ENCODE measurements at regions not wholly inside any gene's neighbourhood (a gene's known extent, or its start where the extent isn't known, plus 50 kb on each side); places are given as distances from the start of the nearest gene placed in this dataset.

DNA sequence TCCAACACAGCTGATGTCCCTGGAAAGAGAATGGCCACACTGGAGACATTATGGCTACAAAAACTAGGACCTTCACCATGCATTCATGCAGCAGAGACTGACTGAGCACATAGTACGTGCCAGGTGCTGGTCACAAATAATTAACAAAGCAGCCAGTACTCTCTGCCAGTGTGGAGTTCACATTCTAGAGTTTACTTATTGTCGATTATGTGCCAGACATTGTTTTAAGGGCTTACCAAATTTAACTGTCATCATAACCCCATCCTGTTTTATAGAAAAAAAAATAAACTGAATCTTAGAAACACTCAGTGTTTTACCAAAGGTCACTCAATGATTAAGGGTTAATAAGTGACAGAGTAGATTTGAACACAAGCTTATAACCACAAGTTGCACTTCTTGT, 143.3 kb downstream of the RRAGC start:
- DNase-seq: no peak

- DNase-seq: no peak
Measured at GRCh38 chr1:38715415-38715814, 144.2 kb downstream of the RRAGC start.

- no peak for DNase-seq
Measured at GRCh38 chr1:38712046-38712445, 147.5 kb downstream of the RRAGC start.

DNA sequence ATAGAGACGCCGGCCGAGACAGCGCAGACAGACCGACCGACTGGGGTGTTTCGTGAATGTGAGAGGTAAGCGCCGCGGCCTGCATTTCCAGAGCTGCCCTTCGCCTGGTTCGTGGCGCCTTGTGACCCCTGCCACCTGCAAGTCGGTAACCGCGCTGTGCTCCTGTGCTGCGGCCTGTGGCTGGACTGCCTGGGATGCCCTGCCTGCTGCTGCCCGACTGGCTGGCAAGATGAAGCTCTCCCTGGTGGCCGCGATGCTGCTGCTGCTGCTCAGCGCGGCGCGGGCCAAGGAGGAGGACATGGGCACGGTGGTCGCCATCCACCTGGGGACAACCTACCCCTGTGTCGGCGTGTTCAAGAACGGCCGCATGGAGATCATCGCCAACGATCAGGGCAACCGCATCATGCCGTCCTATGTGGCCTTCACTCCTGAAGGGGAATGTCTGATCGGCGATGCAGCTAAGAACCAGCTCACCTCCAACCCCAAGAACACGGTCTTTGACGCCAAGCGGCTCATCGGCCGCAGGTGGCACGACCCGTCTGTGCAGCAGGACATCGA, 150.8 kb downstream of the RRAGC start:
- no peak for DNase-seq

DNA sequence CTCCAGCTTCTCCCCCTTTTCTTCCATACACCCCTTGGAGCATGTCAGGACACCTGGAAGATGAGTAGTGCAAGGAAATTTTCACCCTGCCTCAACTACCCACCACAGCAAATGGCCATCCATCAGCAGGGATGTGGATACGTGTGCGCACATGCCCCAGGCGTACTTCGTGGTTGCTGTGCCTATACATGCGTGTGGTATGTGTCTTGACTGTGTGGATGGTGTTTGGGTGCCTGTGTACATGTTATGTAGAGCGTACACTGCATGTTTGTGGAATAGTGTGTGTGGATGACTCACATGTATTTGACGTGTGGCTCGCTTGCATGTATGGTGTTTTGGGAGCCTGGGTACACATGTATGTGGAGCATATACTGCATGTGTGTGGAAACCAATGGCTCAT, 158.5 kb downstream of the RRAGC start:
- DNase-seq: no peak

- DNase-seq: no peak
Measured at GRCh38 chr1:38700077-38700470, 159.5 kb downstream of the RRAGC start.

DNA sequence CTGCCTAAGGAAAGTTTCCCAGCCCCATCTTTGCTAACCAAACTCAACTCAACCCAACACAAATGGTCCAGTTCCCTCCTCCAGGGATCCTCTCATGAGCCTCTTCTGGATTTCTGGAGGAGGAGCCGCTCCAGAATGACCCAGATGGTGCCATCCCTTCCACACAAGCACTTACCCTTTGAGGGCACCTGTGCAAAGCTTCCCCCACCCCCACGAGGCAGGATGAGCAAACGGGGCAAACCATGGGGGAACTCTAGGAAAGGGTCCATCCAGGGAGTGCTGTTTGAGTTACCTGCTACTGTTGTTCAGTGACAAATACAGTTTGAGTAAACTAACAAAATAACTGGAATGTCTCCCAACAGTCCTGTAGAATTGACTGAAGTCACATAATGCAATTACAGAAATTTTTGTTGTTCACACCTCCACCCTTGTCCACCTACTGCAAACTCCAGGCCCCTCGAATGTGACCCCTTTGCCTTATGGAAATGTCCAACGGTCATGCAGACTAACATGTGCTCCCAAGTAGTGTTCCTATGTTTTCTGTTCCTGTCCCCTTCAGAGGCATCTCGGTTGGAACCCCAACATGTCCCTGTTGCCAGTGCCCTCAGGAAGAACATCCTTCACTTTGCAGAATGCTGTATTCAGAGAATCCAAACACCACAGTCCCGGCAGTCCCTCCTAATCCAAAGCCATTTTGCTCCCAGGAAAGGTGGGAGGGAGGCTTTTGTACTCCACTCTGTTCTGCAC, 160.1 kb downstream of the RRAGC start:
- no peak for DNase-seq

GRCh38 chr1:38697387-38697786, 162.2 kb downstream of the RRAGC start:
- DNase-seq: no peak

DNA sequence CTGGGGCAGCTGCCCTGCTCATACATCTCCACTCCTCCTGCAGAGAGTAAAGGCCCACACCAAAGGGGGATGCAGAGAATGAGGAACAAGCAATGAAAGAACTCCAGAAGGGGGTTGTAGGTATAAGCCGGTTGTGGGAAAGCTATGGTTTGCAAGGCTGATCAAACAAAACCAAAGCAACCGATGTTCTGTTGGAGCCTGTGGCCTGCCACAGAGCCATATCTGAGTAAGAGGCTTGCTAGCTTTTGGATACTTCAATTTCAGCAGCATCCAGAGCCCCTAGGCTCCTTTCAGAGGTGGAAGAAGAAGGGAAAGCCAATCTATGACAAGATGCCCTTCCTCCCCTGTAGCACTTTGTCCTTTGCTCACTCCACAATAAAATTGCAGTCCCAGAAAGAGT, 163.2 kb downstream of the RRAGC start:
- no peak for DNase-seq

DNA sequence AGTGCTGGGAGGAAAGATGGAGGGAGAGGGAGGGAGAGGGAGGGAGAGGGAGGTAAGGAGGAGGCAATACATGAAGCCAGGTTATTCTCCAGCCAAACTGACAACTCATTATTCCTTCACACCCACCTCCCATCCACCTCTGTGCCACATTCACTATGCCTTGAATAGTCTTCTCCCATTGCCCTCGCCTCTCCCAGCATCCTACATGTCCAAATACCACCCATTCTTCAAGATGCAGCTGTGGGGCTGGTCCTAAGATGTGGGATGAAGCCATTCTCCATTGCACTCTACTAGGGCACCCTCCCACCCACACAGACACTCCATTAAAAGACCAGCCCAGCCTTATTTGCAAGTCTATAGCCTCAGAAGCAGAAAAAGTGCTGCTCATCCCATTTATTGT, 165.8 kb downstream of the RRAGC start:
- no peak for DNase-seq

DNA sequence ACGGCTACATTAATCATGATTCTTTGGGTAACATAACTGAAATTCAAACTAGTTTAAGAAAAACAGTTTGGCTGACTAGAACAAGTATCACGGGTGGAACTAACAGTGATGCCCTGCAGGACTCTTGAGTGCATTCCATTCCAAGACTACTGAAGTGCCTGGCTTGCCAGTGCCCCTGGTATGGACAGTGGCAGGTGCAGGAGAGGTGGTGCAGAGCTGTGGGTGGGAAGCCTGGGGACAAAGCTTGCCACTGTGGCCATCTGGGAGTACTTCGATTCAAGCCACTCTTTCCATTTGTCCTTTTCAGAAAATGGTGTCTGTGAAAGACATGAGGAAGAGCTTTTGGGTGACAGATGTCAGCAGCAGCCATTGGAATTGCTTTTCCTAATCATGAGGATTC, 166.5 kb downstream of the RRAGC start:
- DNase-seq: no peak

- no peak for DNase-seq
Measured at GRCh38 chr1:38690790-38691449, 168.7 kb downstream of the RRAGC start.

GRCh38 chr1:38686927-38687255, 172.7 kb downstream of the RRAGC start:
- DNase-seq: no peak

GRCh38 chr1:38686167-38686926, 173.2 kb downstream of the RRAGC start:
- DNase-seq: no peak

DNA sequence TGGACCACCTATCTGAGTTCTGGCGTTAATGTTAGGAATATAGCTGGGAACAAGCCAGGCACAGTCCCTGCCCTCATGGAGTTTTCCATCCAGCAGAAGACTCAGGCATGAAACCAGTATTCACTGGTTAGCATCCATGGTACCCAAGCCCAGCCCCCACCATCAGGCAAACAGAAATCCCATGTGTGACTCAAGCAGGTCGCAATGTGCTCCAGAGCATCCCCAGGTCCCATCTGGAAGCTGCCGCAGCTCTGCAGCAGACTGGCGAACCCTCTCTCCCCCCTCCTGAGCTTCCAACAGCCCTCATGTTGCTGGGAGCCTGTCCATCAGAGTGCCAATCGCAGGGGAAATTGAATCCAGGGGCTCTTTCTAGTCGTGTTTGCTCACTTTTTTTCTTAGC, 174.2 kb downstream of the RRAGC start:
- no peak for DNase-seq

- DNase-seq: no peak
Measured at GRCh38 chr1:38680801-38681510, 178.6 kb downstream of the RRAGC start.

- DNase-seq: no peak
Measured at GRCh38 chr1:38677756-38678155, 181.8 kb downstream of the RRAGC start.

DNA sequence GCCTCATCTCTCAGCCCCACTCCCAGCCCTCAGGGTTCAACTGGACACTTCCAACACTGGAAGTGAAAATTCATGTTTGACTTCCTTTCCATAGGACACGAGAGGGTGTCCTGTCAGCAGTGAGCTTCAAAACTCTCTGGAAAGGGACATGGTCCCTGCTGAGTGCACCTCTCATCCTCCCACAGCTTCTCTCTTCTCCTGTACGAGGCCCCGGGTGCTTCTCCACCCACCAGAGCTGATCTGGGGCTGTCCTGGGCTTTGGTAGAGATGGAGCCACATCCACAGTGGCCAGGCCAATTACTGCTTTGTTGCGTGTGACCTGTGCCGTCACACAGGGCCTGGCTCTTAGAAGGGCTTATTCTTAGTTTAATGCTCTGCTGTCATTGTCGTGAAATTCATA, 182.3 kb downstream of the RRAGC start:
- no peak for DNase-seq

DNA sequence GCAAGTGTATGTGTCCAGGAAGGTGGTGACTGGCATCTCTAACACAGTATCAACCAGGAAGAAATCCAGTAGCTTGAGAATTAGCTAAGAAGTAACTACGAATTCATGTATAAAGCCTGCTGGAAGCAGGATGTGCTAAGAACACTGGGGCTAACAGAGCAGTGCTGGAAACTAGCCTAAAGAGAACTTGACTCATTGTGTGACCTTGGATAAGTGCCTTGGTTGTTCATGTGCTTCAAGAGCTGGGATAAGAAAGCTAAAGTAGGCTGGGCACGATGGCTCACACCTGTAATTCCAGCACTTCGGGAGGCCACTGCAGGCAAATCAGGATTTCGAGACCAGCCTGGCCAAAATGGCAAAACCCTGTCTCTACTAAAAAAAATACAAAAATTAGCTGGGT, 186.9 kb downstream of the RRAGC start:
- no peak for DNase-seq

- DNase-seq: no peak
Measured at GRCh38 chr1:38671221-38671620, 188.4 kb downstream of the RRAGC start.

DNA sequence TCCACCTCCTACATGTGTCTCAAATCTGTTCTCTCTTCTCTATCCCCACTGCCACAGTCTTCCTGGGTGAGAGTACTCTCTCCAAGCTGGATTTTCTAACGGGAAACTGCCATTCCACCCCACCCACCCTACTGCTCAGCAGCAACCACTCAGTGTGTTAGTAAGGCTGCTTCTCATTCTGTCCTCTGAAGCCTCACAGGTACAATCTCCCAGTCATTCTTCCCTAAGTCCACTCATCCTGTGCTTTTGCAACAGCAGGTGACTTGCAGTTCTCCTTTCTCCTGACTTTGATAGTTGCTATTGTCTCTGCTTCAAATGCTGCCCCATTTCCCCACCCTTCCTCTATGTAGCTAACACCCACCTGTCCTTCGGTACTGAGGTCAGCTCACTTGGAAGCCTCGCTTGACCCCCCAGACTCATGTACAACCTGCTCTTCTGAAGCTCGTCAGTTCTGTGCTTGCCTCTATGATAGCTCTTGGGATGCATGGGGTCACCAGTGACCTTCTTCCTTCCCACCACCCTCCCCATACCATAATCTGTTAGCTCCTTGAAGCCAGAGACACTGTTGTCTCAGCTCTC, 188.9 kb downstream of the RRAGC start:
- DNase-seq: no peak

- no peak for DNase-seq
Measured at GRCh38 chr1:38667626-38668025, 191.9 kb downstream of the RRAGC start.

GRCh38 chr1:38662126-38662525, 197.4 kb downstream of the RRAGC start:
- DNase-seq: no peak
